T-helper 9 cell (primary cell): ENCODE measurements at regions not wholly inside any gene's neighbourhood (a gene's known extent, or its start where the extent isn't known, plus 50 kb on each side); places are given as distances from the start of the nearest gene placed in this dataset.
"Not testable (repeated sequence)": the region's sequence is repeated elsewhere in the genome, so short reads cannot be mapped to it uniquely, and the experiment has no call there.

Experiments
- DNase-seq: peaks from one replicate; pipeline ENCODE4 v3.0.0-alpha.2; 2020

GRCh38 chr2:12881952-12882351 lies 165.2 kb downstream of the TRIB2 start:
- no peak for DNase-seq

DNA sequence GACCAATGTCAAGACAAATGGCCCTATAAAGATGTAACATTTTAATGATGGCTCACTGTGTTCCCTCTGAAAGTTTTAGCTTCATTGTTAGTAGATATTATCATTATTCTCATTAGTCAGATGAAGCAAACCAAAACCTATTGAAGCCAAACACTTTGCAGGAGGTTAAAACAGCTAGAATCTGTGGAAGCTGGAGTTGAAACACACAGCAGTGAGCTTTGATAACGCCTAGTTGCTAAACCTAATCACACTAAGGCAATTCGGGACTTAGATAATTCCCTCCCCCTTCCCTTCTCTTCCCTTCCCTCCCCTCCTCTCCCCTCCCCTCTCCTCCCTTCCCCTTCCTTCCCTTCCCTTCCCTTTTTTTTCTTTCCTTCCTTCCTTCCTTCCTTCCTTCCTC lies 165.7 kb downstream of the TRIB2 start:
- DNase-seq: no peak

GRCh38 chr2:12883906-12884305 lies 167.2 kb downstream of the TRIB2 start:
- no peak for DNase-seq

DNA sequence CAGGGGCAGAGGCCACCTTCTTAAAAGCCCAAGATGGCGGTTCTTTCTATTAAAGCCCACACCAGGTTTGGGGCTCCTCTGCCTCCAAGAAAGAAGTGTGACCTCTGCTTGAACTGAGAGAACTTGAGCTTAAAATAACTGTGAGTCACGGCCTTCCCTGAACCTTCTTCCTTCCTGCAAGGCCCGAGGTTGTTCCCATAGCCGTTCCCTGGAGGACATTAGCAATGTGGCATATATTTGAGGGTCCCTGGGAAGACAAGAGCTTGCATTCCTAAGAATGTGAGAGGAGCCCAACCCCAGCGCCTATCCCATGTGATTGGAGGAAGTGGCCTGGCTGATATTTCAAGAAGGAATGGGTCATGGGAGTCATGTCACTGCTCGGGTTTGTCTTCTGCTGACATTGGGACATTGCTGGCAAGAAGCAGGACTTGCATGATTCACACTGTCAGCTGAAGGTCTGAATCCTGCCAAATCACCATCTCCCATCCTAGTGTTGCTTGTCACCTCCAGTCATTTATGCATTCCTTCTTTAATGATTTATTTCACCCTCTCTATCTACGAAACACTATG lies 168.1 kb downstream of the TRIB2 start:
- DNase-seq: no peak

DNA sequence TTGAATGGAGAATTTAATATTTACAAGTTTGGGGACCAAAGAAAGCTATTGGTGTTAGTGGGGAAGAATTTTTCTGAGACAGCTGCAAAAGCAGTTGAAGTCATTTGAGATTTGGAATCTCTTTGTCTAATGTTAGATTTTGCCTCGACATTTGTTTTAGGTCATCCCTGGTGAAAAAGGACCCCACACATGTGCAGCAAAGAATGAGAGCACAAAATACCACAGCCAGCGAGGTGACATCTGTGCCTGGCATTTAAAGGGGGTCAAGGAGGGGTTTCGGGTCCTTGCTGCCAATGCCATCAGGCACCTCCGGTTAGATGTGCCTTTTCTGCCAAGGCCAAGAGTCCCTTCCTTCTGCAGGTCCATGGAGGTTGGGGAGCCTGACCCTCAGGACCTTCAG lies 173.3 kb downstream of the TRIB2 start:
- DNase-seq: no peak

DNA sequence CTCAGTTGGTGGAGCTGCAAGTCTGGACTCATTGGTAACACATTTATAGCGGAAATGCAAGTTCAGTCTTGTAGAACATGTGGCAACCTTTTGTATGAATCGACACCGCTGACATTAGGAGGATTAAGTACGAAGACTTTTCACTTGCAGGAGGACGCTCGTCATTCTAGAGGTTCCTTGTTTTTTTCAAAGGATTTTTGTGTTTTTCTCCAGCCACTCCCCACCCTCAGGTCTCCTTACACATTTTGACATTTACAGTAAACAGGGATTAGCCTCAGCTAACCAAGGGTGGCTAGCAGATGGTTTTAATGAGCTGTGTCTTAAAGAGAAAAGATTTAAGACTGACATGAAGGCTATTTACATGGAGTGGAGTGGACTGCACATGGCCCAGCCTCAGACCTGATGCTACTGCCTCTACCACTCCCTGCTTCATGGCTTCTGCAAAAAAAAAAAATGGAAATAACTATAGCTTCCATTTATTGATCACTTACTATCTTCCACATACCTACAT lies 173.8 kb downstream of the TRIB2 start:
- DNase-seq: no peak

DNA sequence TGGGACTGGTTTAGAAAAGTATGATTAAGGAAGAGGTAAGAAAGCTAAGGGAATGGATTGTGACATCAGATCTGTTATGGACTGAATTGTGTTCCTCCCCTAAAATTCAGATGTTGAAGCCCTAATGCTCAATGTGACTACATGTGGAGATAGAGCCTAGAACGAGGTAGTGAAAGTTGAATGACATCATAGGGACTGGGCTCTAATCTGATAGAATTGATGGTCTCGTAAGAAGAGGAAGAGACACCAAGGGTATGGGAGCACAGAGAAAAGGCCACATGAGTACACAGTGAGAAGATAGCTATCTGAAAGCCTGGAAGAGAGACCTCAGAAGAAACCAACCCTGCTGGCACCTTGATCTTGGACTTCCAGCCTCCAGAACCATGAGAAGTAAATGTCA lies 178.3 kb downstream of the TRIB2 start:
- no peak for DNase-seq

DNA sequence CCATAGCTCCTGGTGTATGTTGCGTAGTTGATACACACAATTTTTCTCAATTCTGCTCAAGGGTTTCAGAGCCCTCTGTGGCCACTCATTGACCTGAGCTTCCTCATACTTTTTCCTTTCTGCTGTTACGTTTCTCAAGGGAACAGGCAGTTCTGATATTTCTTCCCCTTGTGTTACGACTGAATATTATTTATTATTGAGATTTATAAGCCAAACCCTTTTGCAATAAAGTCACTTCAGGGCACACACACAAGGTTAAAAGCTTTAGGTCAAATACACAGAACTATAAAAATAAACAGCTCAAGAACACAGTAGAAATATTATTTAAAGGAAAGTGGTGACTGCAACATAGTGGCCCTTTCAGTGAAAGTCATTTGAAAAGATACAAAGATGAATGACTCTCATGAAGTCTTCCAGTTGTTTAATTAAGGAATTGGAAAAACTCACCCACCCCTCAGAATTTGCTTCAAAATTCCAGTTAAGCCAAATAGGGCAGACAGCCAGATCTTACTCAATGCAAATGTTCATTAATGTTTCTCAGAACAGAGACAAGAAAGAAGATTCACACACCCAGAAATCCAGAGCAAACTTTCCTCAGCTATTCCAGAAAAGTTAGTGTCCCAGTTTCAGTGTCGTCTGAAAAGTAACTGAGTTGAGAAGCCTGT lies 179.7 kb downstream of the TRIB2 start:
- no peak for DNase-seq

GRCh38 chr2:12897181-12897580 lies 180.4 kb downstream of the TRIB2 start:
- DNase-seq: no peak

DNA sequence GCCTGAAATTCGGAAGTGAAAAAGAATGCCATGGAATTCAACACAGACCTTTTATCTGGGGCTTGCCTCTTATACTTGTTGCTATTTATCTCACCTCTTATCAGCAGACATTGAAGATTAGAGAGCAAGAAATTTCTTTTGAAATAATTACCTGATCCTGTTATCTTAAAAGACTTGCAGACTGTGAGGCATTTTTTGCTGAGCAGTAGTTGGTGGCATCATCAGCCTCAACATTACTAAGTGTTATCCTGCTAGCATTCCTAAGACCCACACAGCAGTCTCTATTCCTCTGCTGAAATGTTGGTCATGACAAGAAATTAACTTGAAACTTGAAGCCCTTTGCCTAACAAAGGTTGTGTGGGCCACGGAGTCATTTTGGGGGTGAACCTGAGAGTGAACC lies 186.5 kb downstream of the TRIB2 start:
- DNase-seq: no peak

DNA sequence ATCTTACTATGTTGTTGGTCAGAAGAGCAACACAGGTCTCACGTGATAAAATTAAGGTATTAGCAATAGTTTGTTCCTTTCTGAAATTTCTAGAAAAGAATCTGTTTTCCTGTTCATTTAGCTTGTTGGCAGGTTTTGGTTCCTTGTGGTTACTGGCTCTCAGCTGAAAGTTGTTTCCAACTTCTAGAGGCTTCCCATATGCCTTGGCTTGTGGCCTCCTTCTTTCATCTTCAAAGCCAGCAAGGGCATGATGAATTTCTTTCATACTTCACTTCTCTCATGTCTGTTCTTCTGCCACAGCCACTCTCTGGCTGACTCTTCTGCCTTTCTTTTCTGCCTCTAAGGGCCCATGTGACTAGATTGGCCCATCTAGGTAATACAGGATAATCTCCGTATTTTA lies 193.7 kb downstream of the TRIB2 start:
- no peak for DNase-seq

DNA sequence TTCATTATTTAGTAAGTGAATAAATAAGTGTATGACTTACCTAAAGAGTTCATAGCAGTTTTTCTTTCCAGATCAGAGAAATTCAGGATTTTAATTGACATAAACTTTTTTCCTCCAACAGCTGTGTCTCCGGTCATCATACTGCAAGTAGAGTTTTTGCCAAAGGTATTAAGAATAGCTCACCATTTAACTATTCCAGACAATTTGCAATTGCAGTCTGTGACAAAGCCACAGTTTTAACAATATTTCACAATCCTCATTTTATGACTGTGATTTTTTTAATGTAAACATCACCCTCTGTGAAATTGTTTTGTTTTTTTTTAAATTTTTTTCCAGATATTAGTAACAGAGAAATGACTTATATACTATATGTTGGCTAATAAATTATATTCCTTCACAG lies 199.1 kb downstream of the TRIB2 start:
- DNase-seq: no peak

DNA sequence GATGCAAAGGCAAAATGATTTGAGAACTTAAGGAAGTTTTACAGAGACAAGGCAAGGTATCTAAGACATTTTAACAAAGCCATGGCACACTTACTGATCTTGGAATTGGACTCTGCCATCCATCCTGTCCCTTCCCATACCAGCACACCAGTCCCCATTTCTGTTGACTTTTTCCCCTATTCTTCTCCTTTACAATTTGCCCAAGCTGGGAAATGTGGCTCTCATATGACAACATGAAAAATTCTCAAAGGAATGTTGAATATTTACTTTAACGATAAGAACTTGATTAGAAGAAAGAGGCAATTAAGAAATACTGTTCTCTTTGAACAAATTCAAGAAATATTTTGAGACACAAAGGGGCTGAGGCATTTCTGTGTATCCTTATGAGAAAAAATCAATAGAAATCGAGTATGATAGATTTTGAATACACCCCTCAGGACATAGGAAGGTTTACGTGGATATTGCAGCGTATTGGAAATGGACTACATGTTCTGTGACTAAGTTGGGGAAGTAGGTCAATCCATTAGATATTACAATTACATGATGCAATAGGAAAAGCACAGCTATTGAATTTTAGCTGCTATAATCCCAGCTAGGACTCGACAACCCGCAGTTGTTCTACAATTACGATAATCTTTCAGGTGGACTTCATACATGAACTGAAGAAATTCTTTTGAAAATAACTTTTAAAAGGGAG lies 201.6 kb downstream of the TRIB2 start:
- no peak for DNase-seq

GRCh38 chr2:12918835-12919445 lies 202.2 kb downstream of the TRIB2 start:
- DNase-seq: no peak

DNA sequence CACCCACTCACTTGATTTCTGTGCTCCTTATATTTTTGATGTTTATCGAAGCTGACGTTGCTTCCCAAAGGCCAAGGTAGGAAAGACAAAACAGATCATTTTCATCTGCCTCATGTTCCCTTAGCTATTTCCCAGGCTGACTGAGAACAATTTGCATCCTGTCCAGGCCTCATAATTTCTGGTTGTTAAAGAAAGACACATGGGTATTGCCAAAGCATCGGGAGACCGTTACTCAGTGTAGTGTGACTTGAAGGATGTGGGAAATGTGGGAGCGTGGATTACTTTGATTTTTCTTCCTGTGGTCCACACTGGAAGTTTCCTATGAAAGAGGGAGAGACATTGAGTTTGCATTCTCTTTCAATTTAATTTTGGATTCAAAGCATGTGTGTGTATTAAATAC lies 204.6 kb downstream of the TRIB2 start:
- no peak for DNase-seq

- DNase-seq: no peak
These were observed 207.3 kb downstream of the TRIB2 start for GRCh38 chr2:12923907-12924610.

- not testable (repeated sequence) for DNase-seq
These were observed 209.9 kb downstream of the TRIB2 start for GRCh38 chr2:12926641-12927040.

DNA sequence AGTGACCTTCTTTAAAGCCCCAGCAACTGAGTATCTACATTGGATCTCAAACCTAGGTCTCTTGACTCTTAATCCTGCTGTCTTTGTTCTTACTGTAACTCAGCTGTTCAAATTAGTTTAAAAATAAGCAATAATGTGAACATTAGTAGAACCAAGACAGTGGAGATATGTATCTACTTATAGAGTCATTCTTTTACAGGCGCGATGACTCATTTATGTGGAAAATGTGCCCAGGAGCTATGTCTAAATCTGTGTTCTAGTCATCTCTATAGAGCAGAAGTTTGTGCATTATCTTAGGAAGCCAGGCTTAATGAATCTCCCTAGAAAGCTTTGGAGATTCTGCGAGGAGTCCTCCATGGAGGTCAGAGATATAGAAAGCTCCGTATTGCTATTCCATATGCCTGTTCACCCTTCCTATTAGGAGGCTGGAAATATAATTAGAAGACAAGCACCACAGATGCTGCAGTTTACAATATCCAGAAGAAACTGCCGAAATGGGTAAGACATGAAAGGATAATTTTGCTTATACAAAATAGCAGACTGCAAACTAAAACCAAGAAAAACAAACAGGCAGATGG lies 211.6 kb downstream of the TRIB2 start:
- no peak for DNase-seq

DNA sequence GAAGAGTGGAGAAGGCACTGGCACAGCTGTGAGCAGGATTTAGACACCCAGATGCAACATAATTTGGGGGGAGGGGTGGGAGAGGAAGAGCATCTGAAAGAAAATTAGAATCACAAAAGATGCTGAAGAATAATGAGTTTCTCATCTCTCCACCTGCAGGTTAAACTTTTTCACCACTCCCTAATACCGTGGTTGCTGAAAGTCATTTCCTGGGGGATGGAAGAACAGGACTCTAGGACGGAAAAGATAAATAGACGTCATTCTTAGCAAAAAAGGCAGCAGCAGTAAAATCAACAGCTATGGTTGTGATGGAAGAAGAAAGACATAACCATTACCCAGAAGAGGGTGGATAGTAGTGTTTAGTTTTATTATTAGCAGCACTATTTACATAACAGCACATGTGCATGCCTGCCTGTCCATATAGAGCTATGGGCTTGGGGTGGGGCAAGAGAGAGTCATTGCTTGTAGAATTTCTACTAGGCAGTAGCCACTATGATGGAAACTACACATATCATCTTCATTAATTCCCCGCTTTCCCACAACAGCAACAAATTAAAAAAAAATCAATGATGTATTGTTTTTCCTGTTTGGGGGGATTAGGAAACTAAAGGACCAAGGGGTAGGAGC lies 212.2 kb downstream of the TRIB2 start:
- DNase-seq: no peak

DNA sequence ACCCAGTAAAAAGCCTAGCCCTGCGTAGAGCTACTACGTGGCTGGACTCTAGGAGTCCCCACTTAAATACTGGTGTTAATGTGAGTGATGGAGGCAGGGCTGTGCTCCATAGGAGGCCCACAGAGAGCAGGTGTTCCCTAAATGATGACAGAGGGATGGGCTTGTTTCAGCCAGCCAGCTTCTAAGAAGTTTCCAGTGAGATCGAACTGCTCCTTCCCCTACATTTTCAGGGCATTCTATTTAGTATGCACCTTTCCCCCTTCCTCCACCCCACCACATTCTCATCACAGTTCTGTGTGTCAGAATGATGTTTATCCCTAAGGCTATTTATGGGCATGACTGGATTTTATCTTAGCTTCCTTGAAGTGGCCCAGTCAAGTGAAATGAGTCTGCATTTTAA lies 213.0 kb downstream of the TRIB2 start:
- no peak for DNase-seq

- DNase-seq: no peak
These were observed 213.7 kb downstream of the TRIB2 start for GRCh38 chr2:12930391-12930790.

DNA sequence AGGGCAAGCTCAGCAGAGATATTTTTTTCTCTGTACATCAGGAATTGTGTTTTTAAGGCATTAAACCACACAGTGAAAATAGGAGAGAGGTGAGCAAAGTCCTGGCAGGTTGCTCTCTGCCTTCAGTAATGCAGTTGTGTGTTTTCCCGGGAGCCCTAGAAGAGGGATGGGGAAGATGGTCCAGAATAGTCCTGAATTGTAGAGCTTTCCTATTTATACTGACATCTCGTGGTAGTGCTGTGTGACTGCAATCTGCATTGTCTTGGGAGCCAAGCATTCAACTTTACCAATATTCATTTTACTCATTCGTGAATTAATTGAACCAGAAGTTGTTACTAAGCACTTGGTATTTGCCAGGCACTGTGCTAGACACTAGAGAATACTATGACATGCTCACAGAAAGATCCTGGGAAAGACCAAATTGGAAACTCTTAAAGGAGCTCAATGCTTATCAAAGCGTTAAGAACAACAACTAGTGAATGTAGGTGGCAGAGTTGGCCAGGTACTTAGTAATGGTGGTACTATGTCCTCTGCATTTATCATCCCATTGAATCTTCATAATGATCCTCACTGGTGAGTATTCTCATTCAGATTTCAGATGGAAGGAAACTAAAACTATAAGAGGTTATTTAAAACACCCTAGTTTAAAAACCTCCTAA lies 214.6 kb downstream of the TRIB2 start:
- DNase-seq: no peak
